DND-41 (cell line): ENCODE measurements at regions not wholly inside any gene's neighbourhood (a gene's known extent, or its start where the extent isn't known, plus 50 kb on each side); places are given as distances from the start of the nearest gene placed in this dataset.

Experiments used
- CTCF ChIP-seq: IDR thresholded peaks from 2 replicates; pipeline ENCODE4 v1.5.1; 2012; ENCODE audit warnings: borderline replicate concordance, low read length, moderate library complexity, mild to moderate bottlenecking; ENCODE audit not compliant: poor library complexity, severe bottlenecking; ENCODE audit errors: extremely low read depth
- EZH2 ChIP-seq: IDR thresholded peaks from 3 replicates; pipeline ENCODE4 v1.6.1; 2012; ENCODE audit warnings: borderline replicate concordance, low read depth, mild to moderate bottlenecking, moderate library complexity, low read length, inconsistent platforms; ENCODE audit not compliant: severe bottlenecking

GRCh38 chr1:234772345-234773147, 162.6 kb upstream of the IRF2BP2 start:
- TF ChIP-seq CTCF (no peak), EZH2 (no peak)
